OCI-LY1 (cell line): ENCODE measurements at regions not wholly inside any gene's neighbourhood (a gene's known extent, or its start where the extent isn't known, plus 50 kb on each side); places are given as distances from the start of the nearest gene placed in this dataset.

Experiments used
- EZH2 ChIP-seq: fragments of 200-600 bp; sonication (generic), shearing (Covaris generic); IDR thresholded peaks from 2 replicates; pipeline ENCODE4 v1.8.0; 2017; ENCODE audit warnings: borderline replicate concordance, mixed run types, mild to moderate bottlenecking, antibody characterized with exemption, low read length, moderate library complexity, mixed read lengths
- TF ChIP-seq, protein P1 (sequence below): fragments of 200-600 bp; sonication (generic), shearing (Covaris generic); IDR thresholded peaks from 2 replicates; pipeline ENCODE4 v1.5.1; 2017; ENCODE audit warnings: mild to moderate bottlenecking, antibody characterized with exemption, low read length, moderate library complexity, mixed read lengths

DNA sequence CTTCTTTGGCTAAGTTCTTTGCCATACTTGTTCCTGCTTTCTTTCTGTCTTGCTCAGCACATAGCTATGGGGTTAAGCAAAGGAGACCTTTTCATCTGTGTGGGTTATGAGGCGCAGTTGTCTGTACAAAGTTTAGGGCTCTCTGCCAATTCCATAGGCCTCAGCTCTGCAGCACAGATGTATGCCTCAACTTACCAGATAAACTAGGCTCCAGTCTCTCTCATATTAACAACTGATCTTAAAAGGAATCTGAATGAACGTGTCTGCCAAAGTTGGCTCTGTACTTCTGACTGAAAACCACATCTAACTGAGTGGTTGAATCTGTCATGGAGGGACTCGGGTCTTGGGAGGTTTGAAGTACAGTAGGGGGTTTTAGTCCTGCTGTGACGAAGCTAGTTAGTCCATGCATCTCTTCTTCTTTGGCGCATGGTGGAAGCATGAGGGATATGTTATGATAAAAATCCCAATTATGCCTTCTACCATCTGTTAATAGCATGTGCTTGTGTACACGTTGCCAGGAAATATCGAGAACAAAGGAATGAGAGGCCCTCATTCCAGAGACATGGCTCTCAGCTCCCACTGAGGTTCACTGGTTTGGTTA lies 114.6 kb upstream of the TSC22D2 start:
- TF ChIP-seq, protein P1, sequence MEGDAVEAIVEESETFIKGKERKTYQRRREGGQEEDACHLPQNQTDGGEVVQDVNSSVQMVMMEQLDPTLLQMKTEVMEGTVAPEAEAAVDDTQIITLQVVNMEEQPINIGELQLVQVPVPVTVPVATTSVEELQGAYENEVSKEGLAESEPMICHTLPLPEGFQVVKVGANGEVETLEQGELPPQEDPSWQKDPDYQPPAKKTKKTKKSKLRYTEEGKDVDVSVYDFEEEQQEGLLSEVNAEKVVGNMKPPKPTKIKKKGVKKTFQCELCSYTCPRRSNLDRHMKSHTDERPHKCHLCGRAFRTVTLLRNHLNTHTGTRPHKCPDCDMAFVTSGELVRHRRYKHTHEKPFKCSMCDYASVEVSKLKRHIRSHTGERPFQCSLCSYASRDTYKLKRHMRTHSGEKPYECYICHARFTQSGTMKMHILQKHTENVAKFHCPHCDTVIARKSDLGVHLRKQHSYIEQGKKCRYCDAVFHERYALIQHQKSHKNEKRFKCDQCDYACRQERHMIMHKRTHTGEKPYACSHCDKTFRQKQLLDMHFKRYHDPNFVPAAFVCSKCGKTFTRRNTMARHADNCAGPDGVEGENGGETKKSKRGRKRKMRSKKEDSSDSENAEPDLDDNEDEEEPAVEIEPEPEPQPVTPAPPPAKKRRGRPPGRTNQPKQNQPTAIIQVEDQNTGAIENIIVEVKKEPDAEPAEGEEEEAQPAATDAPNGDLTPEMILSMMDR, result no peak
- no peak for TF ChIP-seq EZH2
